Tibial nerve (tissue), 4 donors: ENCODE measurements at regions not wholly inside any gene's neighbourhood (a gene's known extent, or its start where the extent isn't known, plus 50 kb on each side); places are given as distances from the start of the nearest gene placed in this dataset.

Experiments
- DNase-seq, 2 donors: peaks; one replicate each; pipeline ENCODE4 v3.0.0-alpha.2; 2019; ENCODE audit warnings: low spot score in 2 of 2
- H3K27ac ChIP-seq, 4 donors: fragments of 200-600 bp; sonication (generic) in 3 of 4; one replicate each; pipeline ENCODE4 v1.5.1; 2017 to 2019; ENCODE audit warnings: mild to moderate bottlenecking in 1 of 4
- H3K27me3 ChIP-seq, 2 donors: fragments of 200-600 bp; sonication (generic) in 1 of 2; one replicate each; pipeline versions ENCODE4 v1.5.1 to v1.6.0; 2017 to 2019
- H3K36me3 ChIP-seq, 3 donors: fragments of 200-600 bp; sonication (generic); one replicate each; pipeline ENCODE4 v1.5.1; 2018 to 2019
- H3K4me1 ChIP-seq, 4 donors: fragments of 200-600 bp; sonication (generic) in 3 of 4; one replicate each; pipeline ENCODE4 v1.5.1; 2017 to 2019
- H3K4me3 ChIP-seq, 4 donors: fragments of 200-600 bp; sonication (generic) in 3 of 4; one replicate each; pipeline ENCODE4 v1.5.1; 2017 to 2019; ENCODE audit warnings: mild to moderate bottlenecking in 1 of 4, moderate library complexity in 1 of 4
- H3K9me3 ChIP-seq, 4 donors: fragments of 200-600 bp; sonication (generic) in 3 of 4; one replicate each; pipeline ENCODE4 v1.5.1; 2017 to 2019
- CTCF ChIP-seq, 5 experiments: fragments of 200-600 bp in 3 of 5; fragments of 450-650 bp in 2 of 5; sonication (generic) in 3 of 5; IDR thresholded peaks; one replicate each; pipeline ENCODE4 v1.5.1; 2016 to 2019; ENCODE audit warnings: antibody characterized with exemption in 5 of 5, mild to moderate bottlenecking in 3 of 5, moderate library complexity in 2 of 5
- EP300 ChIP-seq, 2 donors: sonication (generic); formaldehyde crosslinking; IDR thresholded peaks; one replicate each; pipeline ENCODE4 v1.6.1; 2017; ENCODE audit warnings: antibody characterized with exemption in 2 of 2, mild to moderate bottlenecking in 1 of 2
- POLR2A ChIP-seq, 2 donors: fragments of 450-650 bp; IDR thresholded peaks; one replicate each; pipeline ENCODE4 v1.6.1; 2017; ENCODE audit warnings: antibody characterized with exemption in 2 of 2, mild to moderate bottlenecking in 2 of 2, moderate library complexity in 2 of 2
- WGBS, 2 donors: methylation state at CpG; one replicate each; pipeline ENCODE4 v1.1.5; 2018; 5-methylcytosine and 5-hydroxymethylcytosine counted together

DNA sequence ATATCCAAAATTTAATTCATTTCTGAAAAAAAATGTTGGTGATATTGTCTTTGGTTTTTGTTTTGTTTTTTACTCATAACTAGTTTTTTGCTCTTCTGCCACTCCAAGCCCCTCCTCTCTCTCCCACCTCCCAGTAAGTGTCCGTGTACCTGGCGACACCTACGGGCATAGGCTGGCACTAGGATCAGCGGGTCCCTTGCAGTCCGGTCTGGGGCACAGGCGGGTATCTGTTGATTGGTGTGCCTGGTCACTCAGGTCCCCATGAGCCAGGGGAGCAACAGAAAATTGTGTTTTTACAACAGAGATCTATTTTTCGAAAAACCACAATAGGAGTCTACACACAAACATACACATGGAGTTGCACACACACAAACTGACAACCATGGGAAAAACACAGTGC lies 104.8 kb downstream of the ZIC5 start:
- DNase-seq = no peak
- TF ChIP-seq CTCF (IDR thresholded peaks at IDR 0.05) = no peak
- TF ChIP-seq EP300 (IDR thresholded peaks at IDR 0.05) = no peak
- TF ChIP-seq POLR2A (IDR thresholded peaks at IDR 0.05) = no peak
- Histone ChIP-seq H3K27me3 (no peaks in the 10 kb centered on the region), H3K4me3 (no peak overlapping the region), H3K9me3 (no peaks in the 10 kb centered on the region), H3K27ac (no peak overlapping the region), H3K4me1 (no peaks in the 10 kb centered on the region), H3K36me3 (no peaks in the 10 kb centered on the region)
- WGBS, 2 donors = 97 to 99% methylated on average over 7 of the region's 7 CpGs

DNA sequence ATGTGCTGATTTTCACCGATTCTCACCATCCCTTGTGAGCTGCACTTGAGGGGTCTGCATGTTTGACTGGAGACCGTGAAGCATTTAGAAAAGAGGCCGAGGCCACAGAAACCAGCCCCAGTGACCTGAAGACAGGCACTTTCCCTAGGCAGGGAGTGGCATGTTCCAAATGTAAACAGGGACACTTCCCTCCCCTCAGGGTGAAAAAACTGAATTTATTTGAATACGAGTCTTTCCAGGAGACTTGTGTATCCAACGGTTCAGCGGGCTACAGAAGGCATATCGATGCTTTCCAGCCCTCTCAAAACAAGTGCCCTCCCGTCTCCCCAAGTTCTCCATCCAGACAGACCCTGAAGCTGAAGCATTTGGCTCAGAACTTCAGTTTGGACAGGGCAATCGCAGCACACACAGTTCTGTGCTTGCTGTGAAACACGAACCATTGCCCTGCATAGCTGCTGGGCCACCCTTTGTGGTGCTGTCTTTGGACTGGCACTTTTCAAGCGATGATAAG lies 106.1 kb downstream of the ZIC5 start:
- WGBS, 2 donors = 82 to 86% methylated on average over 11 of the region's 11 CpGs
- Histone ChIP-seq H3K27ac (no peak overlapping the region), H3K4me1 (no peaks in the 10 kb centered on the region), H3K36me3 (no peaks in the 10 kb centered on the region), H3K9me3 (no peaks in the 10 kb centered on the region), H3K4me3 (no peak overlapping the region), H3K27me3 (no peaks in the 10 kb centered on the region)
- no peak for DNase-seq
- TF ChIP-seq EP300 (IDR thresholded peaks at IDR 0.05) = no peak
- TF ChIP-seq POLR2A (IDR thresholded peaks at IDR 0.05) = no peak
- no peak for TF ChIP-seq CTCF (IDR thresholded peaks at IDR 0.05)

DNA sequence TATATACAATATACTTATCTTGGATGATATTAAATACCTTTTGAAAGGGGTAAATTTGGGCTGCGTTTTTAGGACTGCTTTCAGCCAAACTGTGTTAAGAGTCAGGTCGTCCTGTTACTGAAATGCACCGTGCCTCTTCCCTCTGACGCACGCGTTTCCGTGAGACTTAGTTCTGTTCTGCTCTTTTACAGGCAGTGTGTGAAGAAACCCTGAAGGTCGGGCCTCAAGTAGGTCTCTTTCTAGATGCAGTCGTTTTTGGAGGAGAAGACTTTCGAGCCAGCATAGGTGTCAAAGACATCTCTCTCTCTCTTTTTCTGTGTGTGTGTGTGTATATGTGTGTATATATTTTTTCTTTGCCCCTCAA lies 107.0 kb downstream of the ZIC5 start:
- H3K36me3 ChIP-seq = no peaks in the 10 kb centered on the region
- no peak overlapping the region for H3K4me3 ChIP-seq
- TF ChIP-seq EP300 (IDR thresholded peaks at IDR 0.05) = no peak
- TF ChIP-seq CTCF (IDR thresholded peaks at IDR 0.05) = no peak
- TF ChIP-seq POLR2A (IDR thresholded peaks at IDR 0.05) = no peak
- WGBS, 2 donors = 49 to 50% methylated on average over 10 of the region's 10 CpGs
- H3K27me3 ChIP-seq = no peaks in the 10 kb centered on the region
- H3K27ac ChIP-seq = no peak overlapping the region
- no peak for DNase-seq
- no peaks in the 10 kb centered on the region for H3K9me3 ChIP-seq
- H3K4me1 ChIP-seq = no peaks in the 10 kb centered on the region

DNA sequence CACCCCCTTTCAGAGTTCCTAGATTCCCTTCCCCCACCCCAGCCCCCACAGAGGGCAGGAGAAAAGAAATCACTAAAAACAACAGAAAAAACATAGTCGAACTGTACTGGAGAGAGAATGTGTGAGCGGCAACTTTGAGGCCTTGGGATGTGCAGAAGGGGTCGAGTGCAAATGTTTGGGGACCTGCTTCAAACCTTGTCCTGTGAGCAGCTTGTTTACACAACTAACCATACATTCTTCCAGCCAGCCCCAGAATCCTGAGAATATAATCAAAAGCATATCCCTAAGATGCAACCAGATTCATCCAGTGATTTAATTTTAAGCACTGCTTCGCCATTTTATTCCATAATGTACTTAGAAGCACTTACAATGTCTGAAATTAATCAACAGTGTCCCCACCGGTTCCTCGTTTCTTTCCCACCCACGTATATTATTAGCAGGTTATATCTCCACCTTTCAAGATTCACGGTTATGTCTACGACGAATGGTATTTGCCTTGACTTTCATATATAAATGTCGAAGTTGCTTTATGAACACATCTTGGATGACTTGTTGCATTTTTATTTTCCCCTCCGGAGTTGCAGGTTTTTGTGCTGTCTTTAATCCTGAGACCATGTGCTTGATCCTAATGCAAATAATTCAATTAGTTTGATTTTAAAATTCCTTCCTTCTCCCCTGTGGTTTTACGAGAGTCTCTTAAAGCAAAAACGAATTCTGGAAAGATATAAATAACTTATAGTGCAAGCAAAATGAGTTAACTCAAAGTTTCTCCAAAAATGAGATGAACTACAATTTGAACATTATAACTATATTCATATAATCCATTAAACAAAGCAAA lies 107.6 kb downstream of the ZIC5 start:
- no peak overlapping the region for H3K27ac ChIP-seq
- no peak overlapping the region for H3K4me3 ChIP-seq
- H3K4me1 ChIP-seq = no peaks in the 10 kb centered on the region
- H3K27me3 ChIP-seq = no peaks in the 10 kb centered on the region
- TF ChIP-seq CTCF (IDR thresholded peaks at IDR 0.05) = no peak
- TF ChIP-seq EP300 (IDR thresholded peaks at IDR 0.05) = no peak
- no peak for TF ChIP-seq POLR2A (IDR thresholded peaks at IDR 0.05)
- H3K9me3 ChIP-seq = no peaks in the 10 kb centered on the region
- no peak for DNase-seq
- 64 to 71% methylated on average over 14 of the region's 14 CpGs for whole genome bisulfite sequencing, 2 donors
- H3K36me3 ChIP-seq = no peaks in the 10 kb centered on the region

GRCh38 chr13:99862244-99862643 lies 109.3 kb downstream of the ZIC5 start:
- H3K4me1 ChIP-seq = no peaks in the 10 kb centered on the region
- WGBS, 2 donors = 86 to 94% methylated on average over 3 of the region's 3 CpGs
- no peaks in the 10 kb centered on the region for H3K27me3 ChIP-seq

More at GRCh38 chr13:99862244-99862643, 109.3 kb downstream of the ZIC5 start:
- H3K36me3 ChIP-seq = no peaks in the 10 kb centered on the region
- no peak overlapping the region for H3K27ac ChIP-seq
- H3K4me3 ChIP-seq = no peak overlapping the region
- TF ChIP-seq CTCF (IDR thresholded peaks at IDR 0.05) (no peak), EP300 (IDR thresholded peaks at IDR 0.05) (no peak), POLR2A (IDR thresholded peaks at IDR 0.05) (no peak)
- DNase-seq = no peak
- no peaks in the 10 kb centered on the region for H3K9me3 ChIP-seq
